ENCODE measurements at regions not wholly inside any gene's neighbourhood (a gene's known extent, or its start where the extent isn't known, plus 50 kb on each side); places are given as distances from the start of the nearest gene placed in this dataset.
"Not testable (repeated sequence)": the region's sequence is repeated elsewhere in the genome, so short reads cannot be mapped to it uniquely, and the experiment has no call there.

DNA sequence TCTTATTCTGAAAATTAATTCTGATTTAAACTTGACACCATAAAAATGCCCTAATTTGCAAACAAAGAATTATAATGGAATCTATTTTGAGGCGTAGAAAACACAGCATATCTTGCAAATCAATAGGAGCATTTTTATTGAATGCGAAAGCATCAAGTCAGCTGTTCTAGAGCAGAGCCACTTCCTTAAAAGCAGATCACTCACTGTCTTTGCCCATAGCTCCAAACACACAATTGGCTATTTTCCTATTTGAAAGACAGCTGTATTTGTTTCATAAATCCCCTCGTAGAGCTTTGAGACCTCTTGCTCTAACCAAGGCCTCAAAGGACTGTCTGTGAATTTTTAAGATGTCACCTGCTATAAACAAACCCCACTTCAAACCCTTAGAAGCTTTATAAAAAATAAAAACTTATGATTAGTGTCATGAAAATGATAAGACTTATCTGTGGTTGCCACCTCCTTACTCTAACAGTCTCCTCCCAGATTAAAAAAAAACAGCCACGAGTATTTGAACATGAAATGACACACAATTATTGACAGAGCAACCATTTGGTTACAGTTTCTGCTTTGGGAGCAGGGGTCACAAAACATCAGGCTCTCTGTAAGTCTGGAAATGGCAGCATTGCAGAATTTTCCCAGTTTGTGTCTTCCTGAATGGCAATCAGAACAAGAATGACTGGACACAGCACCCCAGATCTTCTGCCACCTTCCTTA lies 75.6 kb upstream of the RASEF start:
- DNase-seq (ENCODE audit: low spot score): no peak

DNA sequence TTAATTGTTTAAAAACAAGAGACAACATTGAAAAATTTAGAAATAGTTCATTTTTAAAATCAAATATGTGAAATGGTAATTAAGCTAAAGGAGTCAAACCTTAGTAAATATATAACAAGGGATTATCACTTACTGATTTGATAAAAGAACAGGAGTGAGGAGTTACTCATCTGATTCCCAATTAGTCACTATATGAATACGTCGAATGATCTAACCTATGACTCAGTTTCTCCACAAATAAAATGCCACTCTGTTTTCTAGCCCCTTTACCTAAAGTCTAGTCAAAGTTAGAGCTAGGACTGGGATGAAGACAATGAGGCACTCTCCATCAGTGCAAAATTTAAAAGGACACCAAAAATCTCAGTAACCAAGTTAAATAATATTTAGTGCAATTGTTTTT lies 70.4 kb upstream of the RASEF start:
- DNase-seq (ENCODE audit: low spot score): no peak

DNA sequence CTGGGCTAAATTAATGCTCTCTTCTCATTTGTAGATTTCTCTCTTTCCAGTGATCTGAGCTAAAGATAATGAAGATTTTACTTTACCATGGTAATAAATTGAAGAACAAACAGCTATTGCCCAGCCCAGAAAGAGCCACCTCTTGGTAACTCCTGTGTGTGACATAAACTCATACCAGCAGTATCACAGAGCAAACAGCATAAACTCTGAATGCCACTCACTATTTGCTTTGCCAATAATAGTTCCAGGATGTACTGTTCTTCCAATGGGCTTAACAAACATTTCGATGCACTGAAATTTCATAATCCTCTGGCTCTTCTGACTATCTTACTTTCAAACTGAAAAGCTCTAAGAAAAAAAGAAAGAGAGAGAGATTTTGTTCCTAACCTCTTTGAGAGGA lies 69.8 kb upstream of the RASEF start:
- no peak for DNase-seq (ENCODE audit: low spot score)

DNA sequence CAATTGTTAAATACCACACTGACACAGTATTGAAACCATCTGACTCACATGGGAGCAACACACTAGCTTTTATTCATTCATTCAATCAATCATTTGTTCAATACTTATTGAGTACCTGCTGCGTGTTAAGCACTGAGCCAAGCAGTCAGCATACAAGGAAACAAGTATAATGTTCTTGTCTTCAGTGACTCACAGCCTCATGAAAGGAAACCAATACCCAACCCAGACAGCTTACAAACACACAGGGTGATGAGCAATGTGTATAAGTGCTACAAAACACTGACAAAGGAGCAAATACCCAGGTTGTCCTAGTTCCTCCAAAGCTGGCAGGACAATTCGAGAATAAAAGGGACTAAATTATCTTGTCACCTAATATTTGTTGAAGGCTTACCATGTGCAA lies 67.6 kb upstream of the RASEF start:
- no peak for DNase-seq (ENCODE audit: low spot score)

DNA sequence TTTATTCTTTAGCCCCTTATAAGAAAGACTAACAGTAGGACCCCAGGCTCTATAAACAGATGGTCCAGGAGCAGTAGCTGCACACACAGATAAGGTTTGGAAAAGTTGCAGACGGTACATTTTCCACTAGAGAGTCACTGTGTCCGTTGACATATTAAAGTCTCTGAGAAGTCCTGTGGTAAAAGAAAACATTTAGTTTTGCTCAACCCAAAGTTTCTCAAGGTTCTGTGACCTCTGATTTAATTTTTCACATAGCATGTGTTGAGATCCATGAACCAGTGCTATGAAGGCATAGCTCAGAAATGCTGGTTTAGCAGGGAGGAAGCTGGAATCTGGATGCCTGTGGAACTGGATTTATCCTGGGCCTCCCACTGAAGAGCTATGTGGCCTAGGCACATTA lies 62.7 kb upstream of the RASEF start:
- DNase-seq (ENCODE audit: low spot score): no peak

DNA sequence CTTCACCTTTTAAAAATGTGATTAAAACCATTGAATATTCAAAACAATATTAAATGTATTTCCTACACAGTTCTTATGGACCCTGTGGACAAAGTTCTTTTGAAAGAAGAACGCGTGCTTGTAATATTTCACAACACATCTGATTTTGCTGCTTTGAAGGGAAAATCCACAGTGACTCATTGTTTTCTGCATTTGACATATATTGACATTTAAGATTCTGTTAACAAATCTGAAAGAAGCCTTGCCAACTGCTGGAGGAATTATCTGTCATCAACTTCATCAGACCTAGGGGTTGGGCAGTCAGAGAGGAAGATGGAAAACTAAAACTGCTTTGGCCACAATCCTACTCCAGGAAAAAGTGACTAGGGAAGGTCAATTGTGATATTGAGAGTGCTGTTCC lies 56.9 kb upstream of the RASEF start:
- no peak for DNase-seq (ENCODE audit: low spot score)

DNA sequence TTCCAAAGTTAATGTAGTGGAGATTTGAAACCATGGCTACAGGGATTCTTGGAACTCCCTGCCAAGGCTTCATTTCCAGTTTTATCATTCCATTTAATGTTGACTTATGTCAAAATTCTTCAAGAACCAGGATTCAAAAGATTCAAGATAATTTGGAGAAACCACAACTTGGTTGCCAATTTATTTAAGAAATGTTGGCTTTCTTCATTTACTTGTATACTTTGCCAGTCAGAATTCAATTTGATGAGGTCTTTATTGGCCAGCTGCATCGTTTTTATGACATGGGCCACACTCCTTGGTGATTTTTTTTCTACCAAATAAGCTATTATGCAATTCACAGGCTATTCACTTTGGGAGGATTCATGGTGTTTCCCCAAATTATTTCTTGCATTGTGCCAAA lies 53.1 kb upstream of the RASEF start:
- DNase-seq (ENCODE audit: low spot score): no peak

DNA sequence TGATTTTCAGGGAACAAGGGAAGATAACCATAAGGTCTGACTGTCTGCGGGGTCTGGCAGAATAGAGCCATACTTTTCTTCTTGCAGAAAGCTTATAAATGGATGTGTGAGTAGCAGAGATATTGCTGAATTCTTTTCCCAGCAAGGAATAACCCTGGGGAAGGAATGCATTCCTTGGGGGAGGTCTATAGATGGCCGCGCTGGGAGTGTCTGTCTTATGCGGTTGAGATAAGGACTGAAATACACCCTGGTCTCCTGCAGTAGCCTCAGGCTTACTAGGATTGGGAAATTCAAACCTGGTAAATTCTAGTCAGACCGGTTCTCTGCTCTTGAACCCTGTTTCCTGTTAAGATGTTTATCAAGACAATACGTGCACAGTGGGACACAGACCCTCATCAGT lies 50.5 kb upstream of the RASEF start:
- DNase-seq (ENCODE audit: low spot score): not testable (repeated sequence)
